Endometrial microvascular endothelial cells (primary cell): ENCODE measurements at regions not wholly inside any gene's neighbourhood (a gene's known extent, or its start where the extent isn't known, plus 50 kb on each side); places are given as distances from the start of the nearest gene placed in this dataset.

Experiments used
- in situ Hi-C: cut with HindIII; loops from 2 replicates; pipeline ENCODE4 v1.10.0; 2017; ENCODE audit warnings: low sequenced_read_pairs, low pct_unique_long_range_greater_than_20kb; ENCODE audit errors: inconsistent ontology term

GRCh38 chr5:1951165-1951816, 68.6 kb upstream of the IRX4 start:
- in situ Hi-C loops = no loop called here

GRCh38 chr5:1950708-1951103, 68.0 kb upstream of the IRX4 start:
- in situ Hi-C loops = no loop called here

DNA sequence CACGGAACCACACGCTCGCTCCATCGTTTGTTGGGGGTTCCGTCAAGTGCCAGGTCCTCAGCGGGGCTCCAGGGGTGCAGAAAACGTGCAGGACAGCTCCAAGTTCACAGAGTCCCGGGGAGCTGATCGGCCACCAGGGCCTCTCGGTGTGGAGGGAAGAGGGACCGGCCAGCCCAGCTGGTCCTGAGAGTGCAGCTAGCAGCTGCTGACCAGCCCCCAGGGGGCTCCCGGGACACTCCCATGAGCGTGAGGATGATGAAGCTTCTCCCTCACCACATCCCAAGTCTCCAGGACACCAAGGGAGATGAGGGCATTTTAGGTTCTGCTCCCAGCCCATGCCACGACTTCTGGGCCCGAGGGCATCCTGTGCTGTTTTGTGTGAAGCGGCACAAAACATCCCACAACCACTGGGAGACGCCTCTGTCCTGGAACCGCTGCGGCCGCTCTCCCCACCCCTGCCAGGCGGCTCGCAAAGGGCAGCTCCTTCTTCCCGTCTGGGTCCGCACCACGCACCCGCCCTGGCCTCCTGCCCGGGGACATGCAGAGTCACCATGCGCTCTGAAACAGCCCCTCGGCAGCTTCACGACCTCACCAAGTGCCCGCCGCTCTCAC, 67.5 kb upstream of the IRX4 start:
- in situ Hi-C loops = no loop called here

GRCh38 chr5:1949253-1949652, 66.5 kb upstream of the IRX4 start:
- in situ Hi-C loops = no loop called here

- in situ Hi-C loops = no loop called here
Measured at GRCh38 chr5:1948663-1949191, 66.0 kb upstream of the IRX4 start.

DNA sequence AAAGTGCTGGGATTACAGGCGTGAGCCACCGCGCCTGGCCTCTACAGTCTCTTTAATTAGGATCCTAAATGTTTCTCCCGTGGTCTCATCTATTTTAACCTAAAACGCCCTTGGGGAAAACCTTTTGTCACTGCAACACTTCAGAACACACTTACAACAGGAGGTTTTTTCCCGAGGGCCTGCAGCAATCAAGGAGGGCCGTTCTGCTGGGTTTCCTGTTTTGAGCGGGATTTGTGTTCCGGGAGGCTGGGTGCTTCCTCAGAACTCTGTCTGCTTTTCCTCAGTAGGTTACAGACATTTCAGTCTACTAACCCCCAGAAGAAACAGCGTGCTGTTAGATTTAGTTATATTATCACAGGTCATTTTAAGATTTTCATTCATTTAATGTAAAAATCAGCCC, 65.4 kb upstream of the IRX4 start:
- in situ Hi-C loops = no loop called here

DNA sequence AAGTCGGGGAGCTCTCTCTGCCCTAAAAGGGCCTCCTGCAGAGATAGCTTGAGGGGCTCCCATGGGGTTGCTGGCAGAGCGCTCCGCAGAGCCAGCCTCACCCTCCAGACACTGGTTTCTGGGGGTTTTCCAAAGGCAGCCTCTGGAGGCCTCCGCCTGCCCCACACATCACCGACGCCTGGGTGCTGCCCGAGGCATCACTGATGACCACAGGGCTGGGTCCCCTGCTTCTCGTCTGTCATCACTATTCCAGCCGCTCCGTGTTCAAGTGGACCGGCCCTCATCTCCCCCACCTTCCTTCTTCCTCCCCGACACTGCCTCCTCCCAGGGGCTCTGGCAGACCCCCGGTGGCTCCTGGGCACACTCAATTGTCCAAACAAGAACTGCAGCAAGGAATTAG, 64.1 kb upstream of the IRX4 start:
- in situ Hi-C loops = no loop called here

DNA sequence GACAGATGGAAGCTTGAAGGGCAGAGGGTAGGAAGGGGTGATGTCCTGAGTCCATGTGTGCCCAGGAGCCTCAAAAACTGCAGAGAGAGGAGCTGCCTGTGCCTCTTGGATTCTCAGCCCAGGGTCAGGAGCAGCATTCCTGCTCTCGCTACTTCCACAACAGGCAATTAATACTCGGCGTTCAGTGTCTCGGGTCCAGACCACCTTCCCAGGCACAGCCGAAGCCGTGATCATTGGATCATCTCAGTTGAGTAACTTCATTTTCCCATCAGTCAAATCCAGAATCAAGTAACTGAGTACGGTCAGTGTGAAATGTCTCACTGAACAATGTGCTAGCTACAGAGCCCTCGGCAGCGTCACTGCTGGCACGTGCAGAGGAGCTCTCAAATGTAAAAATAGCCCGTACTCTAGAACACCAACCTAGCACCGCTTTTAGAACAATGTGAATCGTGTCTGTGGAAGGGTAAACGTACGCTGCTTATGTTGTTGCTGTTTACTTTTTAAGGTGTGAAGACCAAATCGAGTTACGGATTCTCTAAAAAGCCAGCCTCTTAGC, 63.5 kb upstream of the IRX4 start:
- in situ Hi-C loops = no loop called here

GRCh38 chr5:1945606-1946005, 62.9 kb upstream of the IRX4 start:
- in situ Hi-C loops = no loop called here

GRCh38 chr5:1944408-1944807, 61.7 kb upstream of the IRX4 start:
- in situ Hi-C loops = no loop called here

- in situ Hi-C loops = no loop called here
Measured at GRCh38 chr5:1943481-1943880, 60.8 kb upstream of the IRX4 start.

GRCh38 chr5:1942630-1943029, 59.9 kb upstream of the IRX4 start:
- in situ Hi-C loops = no loop called here

DNA sequence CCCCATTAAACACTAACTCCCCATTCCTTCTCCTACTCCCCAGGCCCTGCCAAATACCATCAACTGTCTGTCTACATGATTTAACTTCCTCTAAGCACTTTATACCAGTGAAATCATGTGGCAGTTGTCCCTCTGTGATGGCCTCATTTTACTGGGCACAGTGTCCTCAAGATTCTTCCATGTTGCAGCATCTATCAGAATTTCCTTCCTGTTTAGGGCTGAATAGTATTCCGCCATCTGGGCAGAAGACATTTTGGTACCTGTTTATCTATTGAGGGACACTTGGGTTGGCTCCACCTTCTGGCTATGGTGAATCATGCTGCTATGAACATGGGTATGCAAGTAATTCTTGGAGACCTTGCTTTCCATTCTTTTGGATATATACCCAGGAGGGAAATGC, 59.4 kb upstream of the IRX4 start:
- in situ Hi-C loops = no loop called here

- in situ Hi-C loops = no loop called here
Measured at GRCh38 chr5:1939256-1939655, 56.5 kb upstream of the IRX4 start.

GRCh38 chr5:1938310-1939000, 55.7 kb upstream of the IRX4 start:
- in situ Hi-C loops = no loop called here

- in situ Hi-C loops = no loop called here
Measured at GRCh38 chr5:1937590-1937989, 54.9 kb upstream of the IRX4 start.

- in situ Hi-C loops = no loop called here
Measured at GRCh38 chr5:1936901-1937300, 54.2 kb upstream of the IRX4 start.

- in situ Hi-C loops = no loop called here
Measured at GRCh38 chr5:1936413-1936812, 53.7 kb upstream of the IRX4 start.

- in situ Hi-C loops = no loop called here
Measured at GRCh38 chr5:1934801-1935429, 52.2 kb upstream of the IRX4 start.

DNA sequence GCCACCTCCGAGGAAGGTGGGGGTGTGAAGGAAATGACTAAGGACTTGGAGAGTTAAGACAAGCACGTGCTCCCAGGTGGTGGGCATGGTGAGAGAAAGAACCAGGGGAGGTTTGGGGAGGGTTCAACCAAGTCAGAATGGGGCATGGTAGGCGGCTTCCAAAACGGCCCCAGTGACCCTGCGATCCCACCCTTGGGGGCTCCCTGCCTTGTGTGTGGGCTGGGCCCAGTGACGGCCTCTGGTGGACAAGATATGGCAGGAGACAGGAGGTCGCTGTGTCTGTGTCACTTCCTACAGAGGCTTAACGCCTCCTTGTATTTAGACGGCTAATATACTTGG, 51.3 kb upstream of the IRX4 start:
- in situ Hi-C loops = no loop called here
